ENCODE measurements at regions not wholly inside any gene's neighbourhood (a gene's known extent, or its start where the extent isn't known, plus 50 kb on each side); places are given as distances from the start of the nearest gene placed in this dataset.

DNA sequence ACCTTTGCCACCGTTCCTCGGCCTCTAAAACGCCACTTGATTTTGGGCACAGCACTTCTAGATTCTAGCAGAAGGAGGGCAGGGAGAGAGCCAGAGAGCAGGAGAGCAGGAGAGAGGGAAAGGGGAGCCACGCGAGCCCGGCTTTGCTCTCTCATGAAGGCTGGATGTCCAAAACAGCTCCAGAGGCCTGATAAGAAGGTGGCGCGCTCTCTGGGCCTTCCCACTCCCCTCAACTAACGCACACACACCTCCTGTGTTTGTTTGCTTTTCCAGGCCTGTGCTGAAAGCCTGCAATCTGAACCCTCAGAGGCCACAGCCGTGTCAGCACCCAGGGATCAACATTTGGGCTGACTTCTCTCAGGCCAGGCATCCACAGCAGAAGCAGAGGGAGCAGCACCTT is 184.8 kb upstream of the SOX11 start:
- in situ Hi-C loops (cut with MboI; ENCODE audit: low pct_unique_long_range_greater_than_20kb, low sequenced_read_pairs, unreplicated experiment), result no loop called here
- TF ChIP-seq, protein P1, sequence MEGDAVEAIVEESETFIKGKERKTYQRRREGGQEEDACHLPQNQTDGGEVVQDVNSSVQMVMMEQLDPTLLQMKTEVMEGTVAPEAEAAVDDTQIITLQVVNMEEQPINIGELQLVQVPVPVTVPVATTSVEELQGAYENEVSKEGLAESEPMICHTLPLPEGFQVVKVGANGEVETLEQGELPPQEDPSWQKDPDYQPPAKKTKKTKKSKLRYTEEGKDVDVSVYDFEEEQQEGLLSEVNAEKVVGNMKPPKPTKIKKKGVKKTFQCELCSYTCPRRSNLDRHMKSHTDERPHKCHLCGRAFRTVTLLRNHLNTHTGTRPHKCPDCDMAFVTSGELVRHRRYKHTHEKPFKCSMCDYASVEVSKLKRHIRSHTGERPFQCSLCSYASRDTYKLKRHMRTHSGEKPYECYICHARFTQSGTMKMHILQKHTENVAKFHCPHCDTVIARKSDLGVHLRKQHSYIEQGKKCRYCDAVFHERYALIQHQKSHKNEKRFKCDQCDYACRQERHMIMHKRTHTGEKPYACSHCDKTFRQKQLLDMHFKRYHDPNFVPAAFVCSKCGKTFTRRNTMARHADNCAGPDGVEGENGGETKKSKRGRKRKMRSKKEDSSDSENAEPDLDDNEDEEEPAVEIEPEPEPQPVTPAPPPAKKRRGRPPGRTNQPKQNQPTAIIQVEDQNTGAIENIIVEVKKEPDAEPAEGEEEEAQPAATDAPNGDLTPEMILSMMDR (IDR thresholded peaks at IDR 0.05; ENCODE audit: extremely low read depth, insufficient read depth, missing control alignments), result no peak
- no peak for DNase-seq (ENCODE audit: low spot score)

DNA sequence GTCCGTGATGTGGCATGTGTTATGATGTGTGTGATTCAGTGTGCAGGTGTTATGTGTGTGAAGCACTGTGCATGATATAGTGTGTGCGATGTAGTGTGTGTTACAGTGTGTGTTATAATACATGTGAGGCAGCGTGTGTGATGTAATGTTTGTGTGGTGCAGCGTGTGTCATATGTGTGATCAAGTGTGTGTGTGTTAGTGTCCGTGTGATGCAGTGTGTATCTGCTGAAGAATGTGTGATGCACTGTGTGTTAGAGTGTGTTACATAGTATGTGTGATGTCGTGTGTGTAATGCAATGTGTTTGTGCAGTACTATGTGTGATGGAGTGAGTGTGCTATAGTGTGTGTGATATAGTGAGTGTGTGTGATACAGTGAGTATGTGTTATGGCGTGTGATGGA is 182.8 kb upstream of the SOX11 start:
- TF ChIP-seq, protein P1 (IDR thresholded peaks at IDR 0.05; ENCODE audit: extremely low read depth, insufficient read depth, missing control alignments), result no peak
- in situ Hi-C loops (cut with MboI; ENCODE audit: low pct_unique_long_range_greater_than_20kb, low sequenced_read_pairs, unreplicated experiment), result no loop called here
- no peak for DNase-seq (ENCODE audit: low spot score)

DNA sequence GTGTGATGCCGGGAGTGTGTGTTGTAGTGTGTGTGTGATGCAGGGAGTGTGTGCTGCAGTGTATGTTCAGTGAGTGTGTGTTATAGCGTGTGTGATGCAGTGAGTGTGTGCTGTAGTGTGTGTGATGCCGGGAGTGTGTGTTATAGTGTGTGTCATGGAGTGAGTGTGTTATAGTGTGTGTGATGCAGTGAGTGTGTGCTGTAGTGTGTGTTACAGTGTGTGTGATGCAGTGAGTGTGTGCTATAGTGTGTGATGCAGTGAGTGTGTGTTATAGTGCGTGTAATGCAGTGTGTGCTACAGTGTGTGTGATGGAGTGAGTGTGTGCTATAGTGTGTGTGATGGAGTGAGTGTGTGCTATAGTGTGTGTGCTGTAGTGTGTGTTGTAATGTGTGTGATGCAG is 182.1 kb upstream of the SOX11 start:
- no peak for DNase-seq (ENCODE audit: low spot score)
- TF ChIP-seq, protein P1 (IDR thresholded peaks at IDR 0.05; ENCODE audit: extremely low read depth, insufficient read depth, missing control alignments), result no peak
- in situ Hi-C loops (cut with MboI; ENCODE audit: low pct_unique_long_range_greater_than_20kb, low sequenced_read_pairs, unreplicated experiment), result no loop called here

DNA sequence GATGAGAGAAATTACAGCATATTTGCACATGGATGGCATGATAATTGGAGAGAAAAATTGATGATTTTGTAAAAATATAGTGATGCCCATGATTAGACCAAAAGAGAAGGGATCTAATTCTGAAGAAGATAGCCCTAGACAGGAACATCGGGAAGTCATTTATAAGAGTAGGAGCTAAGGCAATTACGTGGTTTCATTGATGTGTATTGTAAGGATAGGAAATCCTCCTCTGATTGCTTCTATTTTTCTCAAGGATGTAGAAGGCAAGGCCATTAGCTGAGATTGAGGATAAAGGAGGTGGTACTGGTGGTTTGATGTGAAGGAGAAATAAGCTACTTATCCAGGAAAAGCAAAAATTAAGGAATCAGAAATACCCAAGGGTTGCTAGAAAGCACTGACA is 176.5 kb upstream of the SOX11 start:
- no peak for DNase-seq (ENCODE audit: low spot score)
- in situ Hi-C loops (cut with MboI; ENCODE audit: low pct_unique_long_range_greater_than_20kb, low sequenced_read_pairs, unreplicated experiment), result no loop called here

DNA sequence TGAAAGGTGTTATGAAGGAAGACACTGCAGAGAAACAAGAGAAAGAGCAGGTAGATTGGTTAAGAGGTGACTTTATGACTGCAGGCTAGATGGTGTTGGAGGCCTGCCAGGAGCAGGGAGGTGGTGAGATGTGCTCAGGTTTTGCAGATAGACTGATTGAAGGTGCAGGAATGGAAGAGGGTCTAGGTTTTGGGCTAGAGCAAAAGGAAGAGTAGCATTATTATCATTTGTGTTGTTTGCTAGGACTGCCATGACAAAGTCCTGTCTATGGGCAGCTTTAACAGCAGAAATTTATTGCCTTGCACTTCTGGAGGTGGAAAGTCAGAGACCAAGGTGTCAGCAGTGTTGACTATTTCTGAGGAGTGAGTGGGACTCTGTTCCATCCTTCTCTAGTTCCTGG is 172.9 kb upstream of the SOX11 start:
- in situ Hi-C loops (cut with MboI; ENCODE audit: low pct_unique_long_range_greater_than_20kb, low sequenced_read_pairs, unreplicated experiment), result no loop called here
- no peak for DNase-seq (ENCODE audit: low spot score)
- TF ChIP-seq, protein P1 (IDR thresholded peaks at IDR 0.05; ENCODE audit: extremely low read depth, insufficient read depth, missing control alignments), result no peak

More for the DNA sequence above, 176.5 kb upstream of the SOX11 start:
- TF ChIP-seq, protein P1 (IDR thresholded peaks at IDR 0.05; ENCODE audit: extremely low read depth, insufficient read depth, missing control alignments), result no peak

DNA sequence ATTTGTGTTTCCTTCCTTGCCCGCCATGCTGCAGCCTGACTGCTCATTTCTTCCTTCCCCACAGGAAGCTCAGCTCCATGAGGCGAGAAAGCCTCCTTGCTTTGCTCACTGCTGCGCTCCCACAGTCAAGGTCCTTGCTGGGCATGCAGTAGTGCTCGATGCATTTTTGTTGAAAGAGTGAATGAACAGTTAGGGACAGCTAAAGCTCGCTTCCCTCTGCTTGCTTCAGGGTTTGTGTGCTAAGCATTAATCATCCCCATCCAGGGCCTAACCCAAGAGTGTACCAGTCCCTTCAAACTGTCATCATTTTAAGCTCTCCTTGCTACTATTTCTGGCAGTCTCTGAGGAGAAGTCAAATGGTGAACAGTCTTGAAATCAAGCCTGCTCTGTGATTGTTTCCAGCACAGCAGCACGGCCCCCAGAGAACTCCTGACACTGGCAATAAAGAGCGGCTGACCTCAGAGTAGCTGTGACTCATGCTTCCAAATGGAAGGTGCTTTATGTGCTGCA is 171.7 kb upstream of the SOX11 start:
- no peak for DNase-seq (ENCODE audit: low spot score)
- in situ Hi-C loops (cut with MboI; ENCODE audit: low pct_unique_long_range_greater_than_20kb, low sequenced_read_pairs, unreplicated experiment), result no loop called here
- TF ChIP-seq, protein P1 (IDR thresholded peaks at IDR 0.05; ENCODE audit: extremely low read depth, insufficient read depth, missing control alignments), result no peak

DNA sequence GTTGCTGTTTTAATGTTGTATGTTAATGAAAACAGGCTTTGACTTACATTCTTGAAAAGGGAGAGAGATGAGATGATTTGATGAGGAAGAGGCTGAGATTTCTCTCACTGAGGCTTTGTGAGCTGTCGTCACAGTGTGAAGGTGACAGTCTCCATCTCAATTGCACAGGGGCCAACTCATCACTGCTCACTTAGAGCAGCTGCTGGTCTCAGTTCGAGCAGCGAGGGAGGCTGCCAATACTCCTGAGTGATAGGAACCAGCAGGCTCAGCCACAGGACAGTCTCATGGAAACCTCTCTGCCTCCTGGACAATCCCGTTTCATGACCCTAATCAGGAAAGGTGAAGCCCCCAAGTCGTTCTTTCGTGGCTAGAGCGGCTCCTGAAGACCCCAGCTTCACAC is 170.7 kb upstream of the SOX11 start:
- in situ Hi-C loops (cut with MboI; ENCODE audit: low pct_unique_long_range_greater_than_20kb, low sequenced_read_pairs, unreplicated experiment), result no loop called here

More for the DNA sequence above, 170.7 kb upstream of the SOX11 start:
- no peak for DNase-seq (ENCODE audit: low spot score)
- TF ChIP-seq, protein P1 (IDR thresholded peaks at IDR 0.05; ENCODE audit: extremely low read depth, insufficient read depth, missing control alignments), result no peak
